Right kidney (tissue), 1 donor: ENCODE measurements at regions not wholly inside any gene's neighbourhood (a gene's known extent, or its start where the extent isn't known, plus 50 kb on each side); places are given as distances from the start of the nearest gene placed in this dataset.

Experiments
- DNase-seq: peaks from one replicate; pipeline ENCODE4 v3.0.0-alpha.2; 2016

GRCh38 chr1:218991089-218991488 is 182.6 kb upstream of the LYPLAL1 start:
- DNase-seq = no peak

GRCh38 chr1:218994615-218995014 is 179.1 kb upstream of the LYPLAL1 start:
- no peak for DNase-seq

DNA sequence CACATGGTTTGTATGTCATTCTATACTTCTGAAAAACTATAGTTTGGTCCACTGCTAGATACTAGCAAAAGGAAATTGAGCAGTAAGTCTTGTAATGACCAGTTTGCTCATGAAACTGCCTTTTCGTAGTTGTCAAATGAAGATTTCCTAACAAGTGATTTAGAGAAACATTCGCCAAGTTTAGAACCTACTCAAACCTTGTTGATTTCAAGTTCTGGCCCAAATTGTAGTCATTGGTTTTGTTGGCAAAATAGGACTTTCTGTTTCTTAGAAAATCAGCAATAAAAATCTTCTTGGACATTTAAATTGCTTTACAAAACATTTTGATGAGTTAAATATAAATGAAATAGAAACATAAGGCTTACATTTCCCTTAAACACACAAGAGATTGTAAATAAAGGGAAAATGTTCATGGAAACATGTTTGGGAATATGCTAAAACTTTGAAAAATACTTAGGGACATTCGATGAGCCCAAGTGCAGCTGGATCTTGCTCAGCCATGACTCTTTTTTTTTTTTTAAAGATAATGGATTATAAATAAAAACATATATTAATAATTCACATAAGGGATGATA is 178.5 kb upstream of the LYPLAL1 start:
- no peak for DNase-seq

DNA sequence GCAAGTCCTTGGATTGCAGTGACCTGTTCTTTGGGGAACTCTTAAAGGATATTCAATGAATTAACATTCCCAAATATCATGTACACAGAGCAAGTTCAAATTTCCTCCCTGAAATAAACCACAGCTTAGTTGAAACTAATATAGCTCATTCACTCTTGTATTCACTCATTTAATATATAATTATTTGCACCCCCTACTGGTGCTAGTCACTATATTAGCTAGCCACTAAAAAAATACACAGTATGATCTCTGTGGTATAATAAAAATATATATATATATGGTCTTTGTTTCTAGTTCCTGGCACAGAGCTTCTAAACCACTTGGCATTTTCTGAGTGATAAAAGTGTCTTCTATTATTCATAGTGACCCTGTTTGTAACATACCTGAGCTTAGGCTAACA is 177.3 kb upstream of the LYPLAL1 start:
- no peak for DNase-seq

- no peak for DNase-seq
Observed at GRCh38 chr1:219000005-219000404, 173.7 kb upstream of the LYPLAL1 start.

DNA sequence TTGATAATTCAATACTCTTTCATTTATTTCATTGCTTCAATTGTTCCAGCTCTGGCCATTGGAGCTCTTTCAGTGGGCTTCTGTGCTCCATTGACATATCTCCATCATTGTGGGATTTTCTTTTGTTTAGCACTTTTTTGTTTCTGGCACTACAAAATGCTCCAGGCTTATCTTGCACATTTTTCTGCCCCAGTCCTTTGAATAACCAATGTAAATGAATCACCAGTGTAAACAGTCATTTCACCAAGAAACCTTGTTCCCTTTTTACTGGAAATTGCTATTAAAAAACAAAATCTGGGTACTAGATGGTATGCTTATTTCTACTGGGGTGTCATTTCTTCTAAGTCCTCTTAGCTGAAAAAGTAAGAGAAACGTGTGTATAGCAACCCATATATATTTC is 173.0 kb upstream of the LYPLAL1 start:
- DNase-seq = no peak

DNA sequence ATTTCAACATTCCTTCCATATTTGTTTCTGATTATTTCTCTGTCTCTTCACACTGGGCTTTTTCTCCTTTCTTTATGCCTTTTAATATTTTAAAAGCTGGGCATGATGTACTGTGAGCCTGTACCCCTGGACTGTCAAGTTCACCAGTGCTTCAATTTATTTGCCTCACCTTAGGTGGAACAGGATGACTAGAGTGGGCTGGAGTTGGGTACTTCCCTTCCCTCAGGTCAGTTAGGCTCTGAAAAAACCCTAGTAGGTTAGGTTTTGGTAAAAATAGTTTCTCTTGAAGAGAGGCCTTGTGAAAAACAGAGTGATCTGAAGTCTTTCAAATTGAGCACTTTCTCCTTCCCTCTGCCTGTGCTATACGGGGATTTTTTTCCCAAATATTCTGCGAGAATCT is 163.0 kb upstream of the LYPLAL1 start:
- no peak for DNase-seq

DNA sequence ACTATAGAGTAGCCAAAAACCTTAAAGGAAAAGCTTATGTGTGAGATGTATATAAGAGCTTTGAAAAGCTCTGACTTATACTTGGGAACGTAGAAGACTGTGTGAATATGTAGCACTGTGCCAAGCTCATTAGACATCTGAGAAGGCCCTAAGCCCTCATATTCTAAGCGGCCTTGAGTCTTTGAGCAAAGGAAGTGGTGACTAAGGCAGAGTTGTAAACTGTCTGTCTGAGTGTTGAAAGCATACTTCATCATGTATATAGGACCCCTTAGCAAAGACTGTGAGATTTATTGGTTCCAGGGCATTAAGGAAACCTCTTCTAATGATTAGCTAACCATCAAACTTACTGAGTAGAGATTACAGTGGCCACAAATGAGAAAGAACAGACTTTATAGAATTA is 153.3 kb upstream of the LYPLAL1 start:
- DNase-seq = no peak

GRCh38 chr1:219020846-219021245 is 152.8 kb upstream of the LYPLAL1 start:
- no peak for DNase-seq

GRCh38 chr1:219027146-219027673 is 146.5 kb upstream of the LYPLAL1 start:
- DNase-seq = no peak

- no peak for DNase-seq
Observed at GRCh38 chr1:219031809-219032208, 141.9 kb upstream of the LYPLAL1 start.

DNA sequence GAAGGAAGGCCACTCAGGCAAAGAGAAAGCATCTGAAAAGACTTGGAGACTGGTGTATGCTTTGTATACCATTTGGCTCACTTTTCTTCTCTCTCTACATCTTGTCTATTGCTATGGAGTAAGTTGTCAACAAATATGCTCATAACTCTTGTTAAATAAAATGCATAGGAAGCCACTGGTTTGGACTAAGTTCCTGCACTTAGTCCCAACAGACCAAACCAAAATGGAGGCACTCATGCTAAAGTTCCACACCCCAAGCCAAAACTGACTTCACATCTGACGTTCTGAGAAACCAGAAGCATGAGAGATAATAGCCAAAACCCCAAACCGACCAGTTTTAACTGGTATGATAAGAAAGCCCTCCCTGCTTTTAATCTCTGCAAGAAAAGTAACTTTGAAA is 135.3 kb upstream of the LYPLAL1 start:
- no peak for DNase-seq

DNA sequence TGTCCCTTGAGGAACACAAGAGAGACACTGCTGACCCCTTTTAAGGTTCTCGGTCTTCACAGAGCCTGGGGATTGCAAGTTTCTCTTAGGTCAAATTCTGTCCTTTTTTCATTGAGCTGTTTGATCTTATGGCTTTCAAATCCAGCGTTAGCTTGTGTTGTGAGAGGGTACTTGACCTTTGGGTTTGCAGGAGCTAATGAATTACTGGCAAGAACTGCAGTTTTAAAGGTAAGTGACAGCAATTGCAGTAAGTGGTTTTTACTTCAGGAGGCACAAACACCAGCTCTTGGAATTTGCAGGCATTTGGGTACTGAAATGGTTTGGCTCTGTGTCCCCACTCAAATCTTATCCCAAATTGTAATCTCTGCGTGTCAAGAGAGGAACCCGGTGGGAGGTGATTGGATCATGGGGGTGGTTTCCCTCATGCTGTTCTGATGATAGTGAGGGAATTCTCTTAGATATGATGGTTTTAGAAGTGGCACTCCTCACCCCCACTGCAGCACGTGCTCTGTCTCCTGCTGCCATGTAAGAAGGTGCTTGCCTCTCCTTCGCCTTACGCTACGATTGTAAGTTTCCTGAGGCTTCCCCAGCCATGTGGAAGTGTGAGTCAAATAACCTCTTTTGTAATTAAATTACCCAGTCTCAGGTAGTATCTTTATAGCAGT is 134.5 kb upstream of the LYPLAL1 start:
- no peak for DNase-seq

GRCh38 chr1:219039682-219040154 is 134.0 kb upstream of the LYPLAL1 start:
- DNase-seq = no peak

DNA sequence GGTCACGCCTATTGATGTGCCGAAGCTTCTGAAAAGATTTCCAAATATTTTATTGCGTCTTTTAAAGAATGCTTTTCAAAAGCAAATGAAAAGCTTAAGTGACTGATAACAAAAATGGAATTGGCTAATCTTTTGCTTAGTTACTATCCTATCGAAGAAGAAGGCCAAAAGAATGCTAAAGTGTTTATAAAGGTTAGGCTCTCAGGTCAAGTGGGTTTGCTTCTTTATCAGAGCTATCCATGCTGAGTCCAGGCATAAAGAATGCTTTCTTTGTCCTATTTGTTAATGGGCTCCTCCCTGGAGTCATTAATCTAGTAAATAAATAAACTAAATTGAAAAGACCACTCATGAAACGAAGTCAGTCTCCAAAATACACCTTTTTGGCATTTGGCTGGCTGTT is 133.4 kb upstream of the LYPLAL1 start:
- no peak for DNase-seq

DNA sequence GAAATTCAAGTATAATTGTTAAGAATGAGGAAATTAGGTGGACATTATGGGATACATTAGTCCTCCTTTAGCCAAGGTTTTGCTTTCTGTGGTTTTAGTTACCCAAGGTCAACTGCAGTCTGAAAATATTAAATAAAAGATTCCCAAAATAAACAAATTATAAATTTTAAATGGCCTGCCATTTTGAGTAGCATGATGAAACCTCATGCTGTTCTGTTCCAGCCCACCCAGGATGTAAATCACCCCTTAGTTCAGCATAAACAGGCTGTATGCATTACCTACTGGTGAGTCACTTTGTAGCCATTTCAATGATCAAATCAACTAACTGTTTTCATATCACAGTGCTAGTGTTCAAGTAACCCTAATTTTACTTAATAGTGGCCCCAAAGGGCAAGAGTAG is 132.5 kb upstream of the LYPLAL1 start:
- DNase-seq = no peak

DNA sequence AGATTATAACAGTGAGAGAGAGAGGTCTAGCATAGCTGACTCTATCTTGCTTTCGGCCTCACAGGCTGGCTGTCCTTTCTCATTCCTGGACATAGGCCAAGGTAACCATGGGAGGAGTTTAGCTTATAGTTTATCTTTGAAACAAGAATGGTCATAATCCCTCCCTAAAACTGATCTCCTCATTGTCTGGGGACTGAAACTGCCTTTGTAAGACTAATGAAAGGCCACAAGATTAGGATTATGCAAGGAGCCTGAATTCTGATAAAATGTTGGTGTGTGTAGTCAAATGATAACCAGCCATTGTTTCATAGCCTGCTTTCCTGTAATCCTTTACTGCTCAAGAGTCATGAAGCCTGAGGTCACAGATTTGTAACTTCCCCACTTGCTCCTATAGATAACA is 131.9 kb upstream of the LYPLAL1 start:
- DNase-seq = no peak

DNA sequence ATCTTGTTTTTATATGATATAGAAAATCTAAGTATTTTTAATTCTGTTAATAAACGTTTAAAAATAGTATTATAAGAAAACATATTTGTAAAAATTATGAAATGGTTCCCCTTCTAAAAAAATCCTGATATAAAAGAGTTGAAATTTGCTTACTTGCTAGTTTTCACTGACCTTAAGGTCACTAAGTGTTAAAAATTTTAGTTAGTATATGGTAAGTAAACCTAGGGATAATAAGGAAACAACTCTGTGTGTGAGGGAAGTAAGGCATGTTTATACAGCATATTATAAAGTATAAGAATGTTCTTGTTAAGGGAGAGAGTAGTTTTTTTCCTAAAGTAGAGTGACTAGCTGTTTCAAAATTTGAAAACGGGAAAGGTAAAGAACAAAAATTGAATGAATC is 130.9 kb upstream of the LYPLAL1 start:
- no peak for DNase-seq

- DNase-seq = no peak
Observed at GRCh38 chr1:219045246-219045645, 128.4 kb upstream of the LYPLAL1 start.

- no peak for DNase-seq
Observed at GRCh38 chr1:219049501-219049900, 124.2 kb upstream of the LYPLAL1 start.

- no peak for DNase-seq
Observed at GRCh38 chr1:219050086-219050821, 123.4 kb upstream of the LYPLAL1 start.

DNA sequence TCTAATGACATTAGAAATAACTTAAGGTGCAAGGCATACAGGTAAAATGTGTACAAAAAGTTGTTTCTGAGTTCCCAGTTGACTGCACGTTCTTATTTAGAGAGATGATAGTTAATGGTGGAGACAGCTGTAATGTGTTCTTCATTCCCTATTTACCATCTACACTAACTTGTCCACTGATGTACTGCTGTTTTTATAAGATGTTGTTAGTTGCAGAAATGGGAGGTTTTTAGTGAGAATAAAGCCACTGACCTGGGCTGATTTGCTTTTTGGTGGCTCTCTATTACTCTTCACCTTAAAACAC is 122.9 kb upstream of the LYPLAL1 start:
- no peak for DNase-seq

- no peak for DNase-seq
Observed at GRCh38 chr1:219051547-219051946, 122.1 kb upstream of the LYPLAL1 start.
